ENCODE measurements at regions not wholly inside any gene's neighbourhood (a gene's known extent, or its start where the extent isn't known, plus 50 kb on each side); places are given as distances from the start of the nearest gene placed in this dataset.

- Histone ChIP-seq H4K8ac (replicated peaks; ENCODE audit: insufficient read length, low read depth, low read length) (no peak overlapping the region), H3K79me2 (ENCODE audit: insufficient read depth, low read length) (no peaks in the 10 kb centered on the region), H4K91ac (ENCODE audit: insufficient read length, low read depth, low read length) (no peak overlapping the region), H4K5ac (ENCODE audit: insufficient read length, low read depth, low read length) (no peak overlapping the region), H2BK5ac (ENCODE audit: insufficient read length, low read length) (no peak overlapping the region), H2AK5ac (ENCODE audit: insufficient read length, low read length) (no peak overlapping the region), H2BK20ac (ENCODE audit: low read depth, low read length, poor library complexity, severe bottlenecking) (no peak overlapping the region), H4K20me1 (ENCODE audit: control insufficient read depth, insufficient read depth, insufficient read length) (no peaks in the 10 kb centered on the region), H3K4me2 (ENCODE audit: insufficient read depth, insufficient read length, low read length) (no peak overlapping the region), H3K27me3 (ENCODE audit: insufficient read depth, low read length) (no peaks in the 10 kb centered on the region), H2BK15ac (ENCODE audit: low read depth, low read length) (no peak overlapping the region), H3K23ac (ENCODE audit: insufficient read length, low read depth, low read length) (no peak overlapping the region), H2BK12ac (ENCODE audit: insufficient read length, low read depth, low read length) (no peak overlapping the region), H3K9ac (ENCODE audit: extremely low read depth, insufficient read length, low read length) (no peak overlapping the region), H3K27ac (ENCODE audit: insufficient read length, low read depth, low read length) (no peak overlapping the region), H3K79me1 (ENCODE audit: insufficient read depth, low read depth, low read length, poor library complexity, severe bottlenecking) (no peaks in the 10 kb centered on the region), H3K23me2 (ENCODE audit: insufficient read length, low read depth, low read length, poor library complexity, severe bottlenecking) (no peaks in the 10 kb centered on the region), H2AFZ (ENCODE audit: low read length) (no peak overlapping the region), H3K14ac (ENCODE audit: insufficient read depth, low read length) (no peak overlapping the region), H3K18ac (ENCODE audit: insufficient read length, low read depth, low read length) (no peak overlapping the region), H3K9me3 (ENCODE audit: control insufficient read depth, low read depth, low read length) (no peaks in the 10 kb centered on the region), H3K4ac (ENCODE audit: low read depth, low read length) (no peak overlapping the region), H3K56ac (ENCODE audit: insufficient read length, low read depth, low read length) (no peak overlapping the region), H2BK120ac (ENCODE audit: low read depth, low read length, poor library complexity, severe bottlenecking) (no peak overlapping the region), H3T11ph (ENCODE audit: low read length) (no peak overlapping the region), H3K4me1 (ENCODE audit: insufficient read depth, low read length) (no peaks in the 10 kb centered on the region)
- DNase-seq = no peak
- no CpG with 5 or more reads among the region's 13 CpGs for WGBS (ENCODE audit: extremely low coverage, insufficient read length, low lambda C conversion rate)
- no peak overlapping the region for H3K27ac Mint-ChIP-seq
- H3K9me3 Mint-ChIP-seq = no peaks in the 10 kb centered on the region
- H3K4me1 Mint-ChIP-seq = peaks cover 0 to 4% of the 10 kb centered on the region in 2 experiments; a peak in 1 of 4 replicates
- no peak for TF ChIP-seq CTCF (conservative IDR thresholded peaks at IDR 0.05)
- H3K27me3 Mint-ChIP-seq (ENCODE audit: low read depth) = no peaks in the 10 kb centered on the region
- H3K36me3 Mint-ChIP-seq (ENCODE audit: insufficient read depth in 1 of 3, low read depth in 3 of 3) = no peaks in the 10 kb centered on the region; a peak in 1 of 7 replicates
- H3K4me3 Mint-ChIP-seq = no peak overlapping the region
These were observed 386.1 kb downstream of the SETD4 start for GRCh38 chr21:35674091-35674671.

Measured in H9 (cell line).